GM04504 (cell line): ENCODE measurements at regions not wholly inside any gene's neighbourhood (a gene's known extent, or its start where the extent isn't known, plus 50 kb on each side); places are given as distances from the start of the nearest gene placed in this dataset.

ENCODE experiments used
- DNase-seq: peaks from one replicate; pipeline ENCODE4 v3.0.0-alpha.2; 2012; ENCODE audit warnings: low read depth

- DNase-seq: no peak
Measured at GRCh38 chr9:87283585-87283984, 214.1 kb upstream of the DAPK1 start.

GRCh38 chr9:87285183-87285850, 212.3 kb upstream of the DAPK1 start:
- DNase-seq: no peak

- no peak for DNase-seq
Measured at GRCh38 chr9:87286506-87286905, 211.2 kb upstream of the DAPK1 start.

GRCh38 chr9:87290241-87291052, 207.2 kb upstream of the DAPK1 start:
- DNase-seq: no peak

GRCh38 chr9:87292449-87293191, 205.0 kb upstream of the DAPK1 start:
- no peak for DNase-seq

- DNase-seq: no peak
Measured at GRCh38 chr9:87294126-87294525, 203.5 kb upstream of the DAPK1 start.

- DNase-seq: no peak
Measured at GRCh38 chr9:87300915-87301314, 196.8 kb upstream of the DAPK1 start.

GRCh38 chr9:87301371-87301770, 196.3 kb upstream of the DAPK1 start:
- DNase-seq: no peak

- DNase-seq: no peak
Measured at GRCh38 chr9:87305151-87305550, 192.5 kb upstream of the DAPK1 start.

- no peak for DNase-seq
Measured at GRCh38 chr9:87306006-87306405, 191.7 kb upstream of the DAPK1 start.

- no peak for DNase-seq
Measured at GRCh38 chr9:87307848-87308247, 189.8 kb upstream of the DAPK1 start.

GRCh38 chr9:87309236-87309635, 188.4 kb upstream of the DAPK1 start:
- DNase-seq: no peak

- DNase-seq: no peak
Measured at GRCh38 chr9:87310827-87311523, 186.7 kb upstream of the DAPK1 start.

- no peak for DNase-seq
Measured at GRCh38 chr9:87319656-87320055, 178.0 kb upstream of the DAPK1 start.

GRCh38 chr9:87320146-87320884, 177.4 kb upstream of the DAPK1 start:
- no peak for DNase-seq

- DNase-seq: peak; percentile 46
Measured at GRCh38 chr9:87322840-87323635, 174.6 kb upstream of the DAPK1 start.

- no peak for DNase-seq
Measured at GRCh38 chr9:87323928-87324327, 173.7 kb upstream of the DAPK1 start.

GRCh38 chr9:87324613-87325194, 173.0 kb upstream of the DAPK1 start:
- DNase-seq: peak; percentile 51

- DNase-seq: no peak
Measured at GRCh38 chr9:87327575-87328125, 170.0 kb upstream of the DAPK1 start.

GRCh38 chr9:87333802-87334201, 163.9 kb upstream of the DAPK1 start:
- no peak for DNase-seq
